ENCODE measurements at regions not wholly inside any gene's neighbourhood (a gene's known extent, or its start where the extent isn't known, plus 50 kb on each side); places are given as distances from the start of the nearest gene placed in this dataset.

- Histone ChIP-seq H2BK120ac (ENCODE audit: low read depth, low read length, poor library complexity, severe bottlenecking) (no peak overlapping the region), H3K4me1 (ENCODE audit: insufficient read depth, low read length) (no peaks in the 10 kb centered on the region), H2BK20ac (ENCODE audit: low read depth, low read length, poor library complexity, severe bottlenecking) (no peak overlapping the region), H2AFZ (ENCODE audit: low read length) (no peak overlapping the region), H4K5ac (ENCODE audit: insufficient read length, low read depth, low read length) (no peak overlapping the region), H3K27ac (ENCODE audit: insufficient read length, low read depth, low read length) (no peak overlapping the region), H2BK15ac (ENCODE audit: low read depth, low read length) (no peak overlapping the region), H3K79me2 (ENCODE audit: insufficient read depth, low read length) (no peaks in the 10 kb centered on the region), H3K79me1 (ENCODE audit: insufficient read depth, low read depth, low read length, poor library complexity, severe bottlenecking) (no peaks in the 10 kb centered on the region), H3K9ac (ENCODE audit: extremely low read depth, insufficient read length, low read length) (no peak overlapping the region), H2AK5ac (ENCODE audit: insufficient read length, low read length) (no peak overlapping the region), H3K23me2 (ENCODE audit: insufficient read length, low read depth, low read length, poor library complexity, severe bottlenecking) (no peaks in the 10 kb centered on the region), H3K4ac (ENCODE audit: low read depth, low read length) (no peak overlapping the region), H3T11ph (ENCODE audit: low read length) (no peak overlapping the region), H2BK5ac (ENCODE audit: insufficient read length, low read length) (no peak overlapping the region), H3K14ac (ENCODE audit: insufficient read depth, low read length) (no peak overlapping the region), H2BK12ac (ENCODE audit: insufficient read length, low read depth, low read length) (no peak overlapping the region), H3K9me3 (ENCODE audit: control insufficient read depth, low read depth, low read length) (peaks cover 5% of the 10 kb centered on the region), H4K91ac (ENCODE audit: insufficient read length, low read depth, low read length) (no peak overlapping the region), H3K27me3 (ENCODE audit: insufficient read depth, low read length) (no peaks in the 10 kb centered on the region), H3K23ac (ENCODE audit: insufficient read length, low read depth, low read length) (no peak overlapping the region), H3K56ac (ENCODE audit: insufficient read length, low read depth, low read length) (no peak overlapping the region), H3K18ac (ENCODE audit: insufficient read length, low read depth, low read length) (no peak overlapping the region), H4K8ac (replicated peaks; ENCODE audit: insufficient read length, low read depth, low read length) (no peak overlapping the region), H4K20me1 (ENCODE audit: control insufficient read depth, insufficient read depth, insufficient read length) (no peaks in the 10 kb centered on the region), H3K4me2 (ENCODE audit: insufficient read depth, insufficient read length, low read length) (no peak overlapping the region)
- no CpG with 5 or more reads among the region's 20 CpGs for WGBS (ENCODE audit: extremely low coverage, insufficient read length, low lambda C conversion rate)
- no peak for TF ChIP-seq CTCF (conservative IDR thresholded peaks at IDR 0.05)
- H3K27ac Mint-ChIP-seq = no peak overlapping the region; a peak in 1 of 7 replicates
- DNase-seq = no peak
- peaks cover 2 to 8% of the 10 kb centered on the region in 2 experiments; a peak in 3 of 4 replicates for H3K4me1 Mint-ChIP-seq
- H3K4me3 Mint-ChIP-seq = no peak overlapping the region
- peaks cover 19 to 23% of the 10 kb centered on the region in 2 experiments for H3K9me3 Mint-ChIP-seq
- H3K27me3 Mint-ChIP-seq (ENCODE audit: low read depth) = peaks cover 3% of the 10 kb centered on the region
- peaks cover 2 to 15% (median 7%) of the 10 kb centered on the region in 3 experiments; a peak in 6 of 7 replicates for H3K36me3 Mint-ChIP-seq (ENCODE audit: insufficient read depth in 1 of 3, low read depth in 3 of 3)
These were observed 87.1 kb upstream of the LINC01488 start for GRCh38 chr11:69394234-69394868.

Data from H9 (cell line).